OCI-LY3 (cell line): ENCODE measurements at regions not wholly inside any gene's neighbourhood (a gene's known extent, or its start where the extent isn't known, plus 50 kb on each side); places are given as distances from the start of the nearest gene placed in this dataset.

ENCODE experiments used
- H2AFZ ChIP-seq: fragments of 200-600, 300-600 bp; shearing (Covaris generic); 2 replicates; pipeline ENCODE4 v1.6.0; 2014; ENCODE audit warnings: antibody characterized with exemption, low read depth, low read length
- H3K27ac ChIP-seq: fragments of 200-600, 300-600 bp; sonication (generic); 2 replicates; pipeline ENCODE4 v1.5.1; 2014; ENCODE audit warnings: mild to moderate bottlenecking, low read length, moderate library complexity, mixed read lengths
- H3K27me3 ChIP-seq: fragments of 200-600, 300-600 bp; sonication (generic); 2 replicates; pipeline ENCODE4 v1.6.1; 2014; ENCODE audit warnings: low read depth, low read length, mixed read lengths
- H3K36me3 ChIP-seq: fragments of 200-600, 300-600 bp; sonication (generic); replicated peaks from 2 replicates; pipeline ENCODE3; 2014; ENCODE audit warnings: low read depth, low read length, mixed read lengths
- H3K4me1 ChIP-seq: fragments of 300-600, 200-600 bp; sonication (generic); 2 replicates; pipeline ENCODE4 v1.6.1; 2014; ENCODE audit warnings: low read length, mixed read lengths
- H3K4me2 ChIP-seq: fragments of 200-600, 300-600 bp; sonication (generic); 2 replicates; pipeline ENCODE4 v1.6.1; 2014; ENCODE audit warnings: low read length, mixed read lengths
- H3K4me3 ChIP-seq: fragments of 300-600, 200-600 bp; sonication (generic); 2 replicates; pipeline ENCODE4 v1.5.1; 2014; ENCODE audit warnings: antibody characterized with exemption, mild to moderate bottlenecking, low read length, moderate library complexity
- H3K79me2 ChIP-seq: fragments of 300-600, 200-600 bp; shearing (Covaris generic); 2 replicates; pipeline ENCODE4 v1.6.1; 2014; ENCODE audit warnings: mild to moderate bottlenecking, low read length, mixed read lengths
- H3K9ac ChIP-seq: fragments of 300-600, 200-600 bp; shearing (Covaris generic); 2 replicates; pipeline ENCODE4 v1.6.0; 2014; ENCODE audit warnings: mild to moderate bottlenecking, low read length, moderate library complexity
- H3K9me3 ChIP-seq: fragments of 200-600, 300-600 bp; shearing (Covaris generic); 2 replicates; pipeline ENCODE4 v1.6.1; 2014; ENCODE audit warnings: low read length, mixed read lengths; ENCODE audit not compliant: insufficient read depth
- H4K20me1 ChIP-seq: fragments of 200-600, 300-600 bp; sonication (generic); 2 replicates; pipeline ENCODE4 v1.6.1; 2016; ENCODE audit warnings: low read length, mixed read lengths; ENCODE audit not compliant: insufficient read depth
- CTCF ChIP-seq: fragments of 200-600, 300-600 bp; sonication (generic); IDR thresholded peaks from 2 replicates; pipeline ENCODE4 v1.5.1; 2014; ENCODE audit warnings: antibody characterized with exemption, low read length, low read depth
- EZH2phosphoT487 ChIP-seq: fragments of 200-600 bp; shearing (Covaris generic); IDR thresholded peaks from 2 replicates; pipeline ENCODE4 v1.6.1; 2018; ENCODE audit warnings: antibody characterized with exemption, mixed run types, low read depth

GRCh38 chr15:93399121-93399520, 310.1 kb upstream of the RGMA start:
- Histone ChIP-seq H3K4me1 (no peaks in the 10 kb centered on the region), H3K9ac (no peak overlapping the region), H3K4me2 (no peak overlapping the region), H3K79me2 (no peaks in the 10 kb centered on the region), H3K36me3 (no peaks in the 10 kb centered on the region), H3K27ac (no peak overlapping the region), H3K4me3 (no peak overlapping the region), H3K27me3 (peaks cover 9% of the 10 kb centered on the region; the same call in 1 of the 2 replicates), H2AFZ (no peak overlapping the region), H3K9me3 (no peaks in the 10 kb centered on the region), H4K20me1 (no peaks in the 10 kb centered on the region)
- no peak for TF ChIP-seq EZH2phosphoT487

- Histone ChIP-seq H3K4me2 (no peak overlapping the region), H2AFZ (no peak overlapping the region), H3K79me2 (no peaks in the 10 kb centered on the region), H3K9ac (no peak overlapping the region), H3K36me3 (no peaks in the 10 kb centered on the region), H3K9me3 (no peaks in the 10 kb centered on the region), H3K4me3 (no peak overlapping the region), H3K27me3 (no peaks in the 10 kb centered on the region), H3K4me1 (no peaks in the 10 kb centered on the region), H3K27ac (no peak overlapping the region), H4K20me1 (no peaks in the 10 kb centered on the region)
- TF ChIP-seq CTCF, result no peak
- no peak for TF ChIP-seq EZH2phosphoT487
Observed at GRCh38 chr15:93389211-93389610, 300.2 kb upstream of the RGMA start.

GRCh38 chr15:93384886-93385285, 295.9 kb upstream of the RGMA start:
- no peaks in the 10 kb centered on the region for H3K9me3 ChIP-seq
- no peaks in the 10 kb centered on the region for H3K4me1 ChIP-seq
- H4K20me1 ChIP-seq, result no peaks in the 10 kb centered on the region
- TF ChIP-seq EZH2phosphoT487 (no peak), CTCF (no peak)
- H3K79me2 ChIP-seq, result no peaks in the 10 kb centered on the region
- no peaks in the 10 kb centered on the region for H3K27me3 ChIP-seq
- no peak overlapping the region for H3K9ac ChIP-seq
- H2AFZ ChIP-seq, result no peak overlapping the region
- no peak overlapping the region for H3K4me2 ChIP-seq
- H3K27ac ChIP-seq, result no peak overlapping the region
- no peaks in the 10 kb centered on the region for H3K36me3 ChIP-seq
- no peak overlapping the region for H3K4me3 ChIP-seq

GRCh38 chr15:93382200-93382820, 293.3 kb upstream of the RGMA start:
- Histone ChIP-seq H2AFZ (no peak overlapping the region), H4K20me1 (no peaks in the 10 kb centered on the region), H3K9me3 (no peaks in the 10 kb centered on the region), H3K36me3 (no peaks in the 10 kb centered on the region), H3K79me2 (no peaks in the 10 kb centered on the region), H3K9ac (no peak overlapping the region), H3K27ac (no peak overlapping the region), H3K4me2 (no peak overlapping the region), H3K4me3 (no peak overlapping the region), H3K4me1 (no peaks in the 10 kb centered on the region), H3K27me3 (no peaks in the 10 kb centered on the region)
- TF ChIP-seq CTCF (no peak), EZH2phosphoT487 (no peak)

- Histone ChIP-seq H3K27ac (no peak overlapping the region), H4K20me1 (no peaks in the 10 kb centered on the region), H3K27me3 (no peaks in the 10 kb centered on the region), H3K4me2 (no peak overlapping the region), H3K9me3 (no peaks in the 10 kb centered on the region), H2AFZ (no peak overlapping the region), H3K4me3 (no peak overlapping the region), H3K4me1 (no peaks in the 10 kb centered on the region), H3K9ac (no peak overlapping the region), H3K36me3 (no peaks in the 10 kb centered on the region), H3K79me2 (no peaks in the 10 kb centered on the region)
- TF ChIP-seq CTCF (no peak), EZH2phosphoT487 (no peak)
Observed at GRCh38 chr15:93378558-93378957, 289.5 kb upstream of the RGMA start.
